Fibroblast of pulmonary artery (primary cell): ENCODE measurements at regions not wholly inside any gene's neighbourhood (a gene's known extent, or its start where the extent isn't known, plus 50 kb on each side); places are given as distances from the start of the nearest gene placed in this dataset.

Experiments
- DNase-seq: peaks from one replicate; pipeline ENCODE4 v3.0.0-alpha.2; 2010; ENCODE audit warnings: low read depth
- H3K4me3 ChIP-seq: replicated peaks from 2 replicates; pipeline ENCODE4 v1.5.1; 2011; ENCODE audit warnings: low read depth, mild to moderate bottlenecking, control low read depth, low read length, moderate library complexity
- TF ChIP-seq, protein P1 (sequence below): IDR thresholded peaks from 2 replicates; pipeline ENCODE4 v1.5.1; 2011; ENCODE audit warnings: mild to moderate bottlenecking, control low read depth, low read length, inconsistent platforms; ENCODE audit errors: missing control alignments

DNA sequence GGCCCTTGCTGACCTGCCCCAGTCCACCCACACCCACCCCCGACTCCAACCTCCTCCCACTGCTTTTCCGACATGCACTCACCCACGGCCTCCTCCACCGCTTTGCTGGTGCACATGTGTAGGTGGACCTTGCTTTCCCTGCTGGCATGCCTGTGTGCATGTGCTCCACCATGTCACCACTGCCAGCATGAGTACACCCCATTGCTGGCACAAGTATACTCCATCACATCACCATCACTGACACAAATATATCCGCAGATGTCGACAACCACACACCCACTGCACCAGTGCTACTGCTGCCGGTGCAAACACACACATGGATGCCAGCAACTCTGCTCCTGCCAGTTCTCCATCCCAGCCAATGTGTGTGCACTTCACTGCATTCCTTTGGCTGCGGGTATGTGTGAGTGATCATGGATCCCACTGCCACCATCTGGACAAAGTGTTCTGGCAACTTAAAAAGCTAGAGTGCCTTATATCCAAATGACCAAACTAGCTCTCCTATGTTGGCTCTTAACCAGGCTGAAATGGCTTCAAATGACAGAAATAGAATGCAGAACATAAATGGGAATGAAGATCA is 1072.3 kb downstream of the RAPGEF2 start:
- DNase-seq, result no peak
- H3K4me3 ChIP-seq, result no peak overlapping the region
- TF ChIP-seq, protein P1, sequence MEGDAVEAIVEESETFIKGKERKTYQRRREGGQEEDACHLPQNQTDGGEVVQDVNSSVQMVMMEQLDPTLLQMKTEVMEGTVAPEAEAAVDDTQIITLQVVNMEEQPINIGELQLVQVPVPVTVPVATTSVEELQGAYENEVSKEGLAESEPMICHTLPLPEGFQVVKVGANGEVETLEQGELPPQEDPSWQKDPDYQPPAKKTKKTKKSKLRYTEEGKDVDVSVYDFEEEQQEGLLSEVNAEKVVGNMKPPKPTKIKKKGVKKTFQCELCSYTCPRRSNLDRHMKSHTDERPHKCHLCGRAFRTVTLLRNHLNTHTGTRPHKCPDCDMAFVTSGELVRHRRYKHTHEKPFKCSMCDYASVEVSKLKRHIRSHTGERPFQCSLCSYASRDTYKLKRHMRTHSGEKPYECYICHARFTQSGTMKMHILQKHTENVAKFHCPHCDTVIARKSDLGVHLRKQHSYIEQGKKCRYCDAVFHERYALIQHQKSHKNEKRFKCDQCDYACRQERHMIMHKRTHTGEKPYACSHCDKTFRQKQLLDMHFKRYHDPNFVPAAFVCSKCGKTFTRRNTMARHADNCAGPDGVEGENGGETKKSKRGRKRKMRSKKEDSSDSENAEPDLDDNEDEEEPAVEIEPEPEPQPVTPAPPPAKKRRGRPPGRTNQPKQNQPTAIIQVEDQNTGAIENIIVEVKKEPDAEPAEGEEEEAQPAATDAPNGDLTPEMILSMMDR, result no peak

DNA sequence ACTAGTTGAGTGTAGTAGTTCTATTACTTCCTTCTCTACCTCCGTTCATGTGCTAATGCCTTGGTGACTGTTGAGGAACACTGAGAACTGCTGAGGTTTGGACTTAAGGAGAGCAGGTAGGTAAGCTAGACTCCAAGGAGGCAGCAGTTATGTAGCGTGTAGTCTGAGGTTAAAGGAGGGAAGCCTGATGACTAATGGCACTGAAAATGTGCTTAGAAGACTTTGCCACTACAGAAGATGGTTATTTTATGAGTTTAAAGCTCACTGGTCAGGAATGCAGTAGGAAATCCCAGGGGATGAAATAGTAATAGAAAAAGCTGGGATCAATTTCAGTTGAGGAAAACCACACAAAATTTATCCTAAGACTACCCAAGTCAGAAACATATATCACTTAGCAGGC is 1077.3 kb downstream of the RAPGEF2 start:
- TF ChIP-seq, protein P1, result no peak
- peak; percentile 0 for DNase-seq
- H3K4me3 ChIP-seq, result no peak overlapping the region

DNA sequence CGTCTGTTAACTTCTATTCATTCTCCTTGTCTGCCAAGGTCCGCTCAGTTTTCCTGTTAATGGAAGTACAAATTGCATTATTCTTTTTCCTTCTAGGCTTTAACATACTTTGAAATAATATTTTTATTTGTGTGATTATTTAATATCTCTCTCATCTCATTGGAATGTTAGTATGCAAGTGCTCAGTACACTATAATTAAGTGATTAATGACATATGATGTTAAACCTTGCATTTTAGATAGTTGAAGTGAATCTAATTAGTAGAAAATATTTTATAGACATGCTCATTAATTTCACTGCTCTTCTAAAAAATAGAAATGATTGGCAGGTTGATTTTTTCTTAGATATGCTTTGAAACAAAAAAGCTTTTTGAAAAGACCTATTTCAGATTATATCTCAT is 1079.8 kb downstream of the RAPGEF2 start:
- TF ChIP-seq, protein P1, result no peak
- no peak overlapping the region for H3K4me3 ChIP-seq
- DNase-seq, result no peak

DNA sequence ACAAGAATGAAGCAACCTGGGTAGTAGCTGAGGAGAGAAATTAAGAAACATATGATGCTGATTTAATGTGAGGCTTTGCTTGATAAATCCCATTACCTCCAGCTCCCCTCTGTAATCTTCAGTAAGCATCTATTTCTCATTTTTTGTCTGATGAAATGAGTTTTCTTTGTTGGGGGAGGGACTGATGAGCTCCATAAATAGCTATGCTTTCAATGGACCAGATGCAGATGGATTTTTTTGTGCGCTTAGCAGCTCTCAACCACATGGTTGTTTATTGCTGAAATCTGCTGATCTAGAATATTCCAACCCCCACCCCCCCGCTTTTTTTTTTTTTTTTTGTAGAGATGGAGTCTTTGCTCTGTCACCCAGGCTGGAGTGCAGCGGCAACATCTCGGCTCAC is 1082.0 kb downstream of the RAPGEF2 start:
- TF ChIP-seq, protein P1, result no peak
- no peak for DNase-seq
- H3K4me3 ChIP-seq, result no peak overlapping the region

DNA sequence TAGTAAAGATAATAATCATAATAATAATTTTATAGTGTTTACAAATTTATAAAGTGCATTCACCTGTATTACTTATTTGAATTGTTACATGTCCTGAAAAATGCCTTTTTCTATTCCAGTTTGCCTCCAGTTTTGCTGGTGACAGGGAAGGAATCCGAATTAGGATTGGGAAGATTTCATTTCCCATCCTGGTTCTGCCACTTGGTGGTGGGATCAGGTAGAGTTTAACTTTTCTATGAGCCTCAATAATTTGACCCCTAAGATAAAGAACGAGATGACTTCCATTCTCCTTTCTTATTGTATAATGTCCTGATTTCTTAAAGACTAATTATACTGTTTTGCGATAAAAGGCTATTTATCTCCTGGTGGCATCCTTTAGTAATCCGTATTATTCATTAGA is 1090.9 kb downstream of the RAPGEF2 start:
- no peak overlapping the region for H3K4me3 ChIP-seq
- TF ChIP-seq, protein P1, result no peak
- no peak for DNase-seq

DNA sequence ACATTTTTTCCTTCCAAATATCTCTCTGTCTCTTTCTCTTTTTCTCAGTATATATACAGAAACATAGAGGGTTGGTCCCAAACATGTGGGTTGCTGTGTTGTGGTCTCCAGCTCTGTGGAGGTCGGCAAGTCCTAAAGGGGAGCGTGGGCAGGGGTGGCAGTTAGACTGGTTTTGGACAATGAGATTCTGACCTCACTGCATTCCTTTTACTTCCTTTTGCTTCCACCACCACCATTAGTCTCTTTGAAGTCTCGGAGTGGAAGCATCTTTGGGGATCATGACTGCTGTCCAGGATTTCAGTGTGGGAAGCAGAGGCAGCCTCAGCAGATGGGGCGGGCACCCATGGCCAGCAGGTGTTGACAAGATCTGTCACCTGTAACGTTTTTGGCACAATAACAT is 1091.8 kb downstream of the RAPGEF2 start:
- H3K4me3 ChIP-seq, result no peak overlapping the region
- TF ChIP-seq, protein P1, result no peak
- DNase-seq, result no peak

DNA sequence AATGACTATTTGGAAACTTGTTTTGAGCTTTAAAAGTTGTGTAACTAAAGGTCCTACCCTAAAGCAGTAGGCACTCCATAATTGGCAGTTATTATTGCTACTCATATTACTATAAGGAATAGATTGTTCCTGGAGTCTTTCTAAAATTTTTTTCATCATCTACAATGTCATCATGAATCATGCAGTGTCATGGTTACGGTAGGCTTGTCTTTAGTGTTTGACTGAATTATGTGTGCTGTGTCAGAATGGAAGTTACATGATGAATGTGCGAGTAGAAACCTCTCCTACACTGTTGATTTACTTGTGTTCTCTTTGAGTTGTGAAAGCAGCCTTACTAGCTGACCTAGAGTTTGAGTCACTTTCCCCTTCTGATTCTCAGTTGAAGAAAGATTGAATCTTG is 1099.9 kb downstream of the RAPGEF2 start:
- H3K4me3 ChIP-seq, result no peak overlapping the region
- TF ChIP-seq, protein P1, result no peak
- peak; percentile 0 for DNase-seq
